ENCODE measurements at regions not wholly inside any gene's neighbourhood (a gene's known extent, or its start where the extent isn't known, plus 50 kb on each side); places are given as distances from the start of the nearest gene placed in this dataset.
"Not testable (repeated sequence)": the region's sequence is repeated elsewhere in the genome, so short reads cannot be mapped to it uniquely, and the experiment has no call there.

GRCh38 chr12:83506841-83507240 lies 820.1 kb downstream of the TMTC2 start:
- H3K9me3 ChIP-seq (ENCODE audit: severe bottlenecking) = no peaks in the 10 kb centered on the region
- TF ChIP-seq CTCF (IDR thresholded peaks at IDR 0.05; ENCODE audit: poor library complexity, severe bottlenecking) = no peak
- H3K27me3 ChIP-seq (ENCODE audit: insufficient read depth, poor library complexity, severe bottlenecking) = no peaks in the 10 kb centered on the region
- no peak overlapping the region for H3K4me3 ChIP-seq (ENCODE audit: severe bottlenecking)
- ATAC-seq (ENCODE audit: low read depth) (no peak), DNase-seq (ENCODE audit: low spot score) (no peak)
- H3K36me3 ChIP-seq (ENCODE audit: low read depth) = no peaks in the 10 kb centered on the region
- H3K27ac ChIP-seq (ENCODE audit: poor library complexity, severe bottlenecking) = no peak overlapping the region
- no peaks in the 10 kb centered on the region for H3K4me1 ChIP-seq (ENCODE audit: insufficient read depth, poor library complexity, severe bottlenecking)

- no peaks in the 10 kb centered on the region for H3K36me3 ChIP-seq (ENCODE audit: low read depth)
- no peak overlapping the region for H3K27ac ChIP-seq (ENCODE audit: poor library complexity, severe bottlenecking)
- no peaks in the 10 kb centered on the region for H3K27me3 ChIP-seq (ENCODE audit: insufficient read depth, poor library complexity, severe bottlenecking)
- TF ChIP-seq CTCF (IDR thresholded peaks at IDR 0.05; ENCODE audit: poor library complexity, severe bottlenecking) = no peak
- no peak overlapping the region for H3K4me3 ChIP-seq (ENCODE audit: severe bottlenecking)
- no peaks in the 10 kb centered on the region for H3K4me1 ChIP-seq (ENCODE audit: insufficient read depth, poor library complexity, severe bottlenecking)
- DNase-seq (ENCODE audit: low spot score) = no peak
- no peaks in the 10 kb centered on the region for H3K9me3 ChIP-seq (ENCODE audit: severe bottlenecking)
- no peak for ATAC-seq (ENCODE audit: low read depth)
Measured at GRCh38 chr12:83505586-83505985, 818.9 kb downstream of the TMTC2 start.

GRCh38 chr12:83499894-83500293 lies 813.2 kb downstream of the TMTC2 start:
- not testable (repeated sequence) for H3K4me3 ChIP-seq (ENCODE audit: severe bottlenecking); H3K36me3 ChIP-seq (ENCODE audit: low read depth); H3K9me3 ChIP-seq (ENCODE audit: severe bottlenecking); DNase-seq (ENCODE audit: low spot score); ATAC-seq (ENCODE audit: low read depth); H3K27ac ChIP-seq (ENCODE audit: poor library complexity, severe bottlenecking); H3K27me3 ChIP-seq (ENCODE audit: insufficient read depth, poor library complexity, severe bottlenecking); H3K4me1 ChIP-seq (ENCODE audit: insufficient read depth, poor library complexity, severe bottlenecking)

- DNase-seq (ENCODE audit: low spot score) (no peak), ATAC-seq (ENCODE audit: low read depth) (no peak)
- Histone ChIP-seq H3K4me1 (ENCODE audit: insufficient read depth, poor library complexity, severe bottlenecking) (no peaks in the 10 kb centered on the region), H3K9me3 (ENCODE audit: severe bottlenecking) (no peaks in the 10 kb centered on the region), H3K36me3 (ENCODE audit: low read depth) (no peaks in the 10 kb centered on the region), H3K27me3 (ENCODE audit: insufficient read depth, poor library complexity, severe bottlenecking) (no peaks in the 10 kb centered on the region), H3K27ac (ENCODE audit: poor library complexity, severe bottlenecking) (no peak overlapping the region), H3K4me3 (ENCODE audit: severe bottlenecking) (no peak overlapping the region)
- no peak for TF ChIP-seq CTCF (IDR thresholded peaks at IDR 0.05; ENCODE audit: poor library complexity, severe bottlenecking)
Measured at GRCh38 chr12:83477696-83478095, 791.0 kb downstream of the TMTC2 start.

- Histone ChIP-seq H3K27ac (ENCODE audit: poor library complexity, severe bottlenecking) (no peak overlapping the region), H3K4me3 (ENCODE audit: severe bottlenecking) (no peak overlapping the region), H3K27me3 (ENCODE audit: insufficient read depth, poor library complexity, severe bottlenecking) (no peaks in the 10 kb centered on the region), H3K9me3 (ENCODE audit: severe bottlenecking) (no peaks in the 10 kb centered on the region), H3K36me3 (ENCODE audit: low read depth) (no peaks in the 10 kb centered on the region), H3K4me1 (ENCODE audit: insufficient read depth, poor library complexity, severe bottlenecking) (no peaks in the 10 kb centered on the region)
- no peak for TF ChIP-seq CTCF (IDR thresholded peaks at IDR 0.05; ENCODE audit: poor library complexity, severe bottlenecking)
- DNase-seq (ENCODE audit: low spot score) (no peak), ATAC-seq (ENCODE audit: low read depth) (no peak)
Measured at GRCh38 chr12:83476695-83477690, 790.3 kb downstream of the TMTC2 start.
